Nephron (organoid): ENCODE measurements at regions not wholly inside any gene's neighbourhood (a gene's known extent, or its start where the extent isn't known, plus 50 kb on each side); places are given as distances from the start of the nearest gene placed in this dataset.

Experiments
- H3K27ac Mint-ChIP-seq, 3 experiments: 2 replicates each; pipeline ENCODE4 v1.8.0; 2020; ENCODE audit warnings: mixed read lengths in 3 of 3, mild to moderate bottlenecking in 2 of 3, moderate library complexity in 1 of 3
- H3K27me3 Mint-ChIP-seq: 2 replicates; pipeline ENCODE4 v1.8.0; 2021; ENCODE audit warnings: low read depth, mild to moderate bottlenecking, moderate library complexity, mixed read lengths
- H3K36me3 Mint-ChIP-seq: 2 replicates; pipeline ENCODE4 v1.8.0; 2020; ENCODE audit warnings: low read depth, mixed read lengths
- H3K4me1 Mint-ChIP-seq: 2 replicates; pipeline ENCODE4 v1.8.0; 2020; ENCODE audit warnings: mixed read lengths
- H3K4me3 Mint-ChIP-seq, 3 experiments: 2 replicates each; pipeline ENCODE4 v1.8.0; 2020; ENCODE audit warnings: mild to moderate bottlenecking in 3 of 3, mixed read lengths in 3 of 3, moderate library complexity in 2 of 3
- H3K9me3 Mint-ChIP-seq: 2 replicates; pipeline ENCODE4 v1.8.0; 2020; ENCODE audit warnings: mixed read lengths
- TF ChIP-seq, protein P1 (sequence below), 3 experiments: fragments of 200-600 bp; sonication (generic); IDR thresholded peaks; one replicate each; pipeline ENCODE4 v1.5.0; 2021; ENCODE audit warnings: antibody characterized with exemption in 3 of 3; ENCODE audit not compliant: unreplicated experiment in 3 of 3

DNA sequence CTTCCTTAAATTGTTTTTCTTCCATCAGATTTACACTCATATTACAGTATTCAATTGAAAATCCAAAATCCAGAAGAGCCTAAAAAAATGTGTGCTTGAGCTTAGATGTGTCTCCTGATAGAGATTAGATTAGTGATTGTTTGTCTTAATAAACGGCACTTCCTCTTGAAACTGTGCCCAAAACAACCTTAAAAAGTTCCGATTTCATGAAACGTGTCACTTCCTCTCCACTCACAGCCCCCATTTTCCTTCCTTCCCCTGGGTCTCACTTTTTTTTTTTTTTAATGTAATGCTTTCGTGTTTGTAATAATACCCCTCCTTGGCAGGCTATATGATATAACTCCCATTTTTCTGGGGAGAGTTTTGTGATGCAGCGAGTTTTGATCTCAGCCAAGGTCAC is 114.8 kb upstream of the ADO start:
- peaks cover 46% of the 10 kb centered on the region for H3K4me1 Mint-ChIP-seq
- H3K27me3 Mint-ChIP-seq = no peaks in the 10 kb centered on the region
- peaks cover 4% of the 10 kb centered on the region for H3K36me3 Mint-ChIP-seq
- peaks cover 3% of the 10 kb centered on the region for H3K9me3 Mint-ChIP-seq
- TF ChIP-seq, protein P1, sequence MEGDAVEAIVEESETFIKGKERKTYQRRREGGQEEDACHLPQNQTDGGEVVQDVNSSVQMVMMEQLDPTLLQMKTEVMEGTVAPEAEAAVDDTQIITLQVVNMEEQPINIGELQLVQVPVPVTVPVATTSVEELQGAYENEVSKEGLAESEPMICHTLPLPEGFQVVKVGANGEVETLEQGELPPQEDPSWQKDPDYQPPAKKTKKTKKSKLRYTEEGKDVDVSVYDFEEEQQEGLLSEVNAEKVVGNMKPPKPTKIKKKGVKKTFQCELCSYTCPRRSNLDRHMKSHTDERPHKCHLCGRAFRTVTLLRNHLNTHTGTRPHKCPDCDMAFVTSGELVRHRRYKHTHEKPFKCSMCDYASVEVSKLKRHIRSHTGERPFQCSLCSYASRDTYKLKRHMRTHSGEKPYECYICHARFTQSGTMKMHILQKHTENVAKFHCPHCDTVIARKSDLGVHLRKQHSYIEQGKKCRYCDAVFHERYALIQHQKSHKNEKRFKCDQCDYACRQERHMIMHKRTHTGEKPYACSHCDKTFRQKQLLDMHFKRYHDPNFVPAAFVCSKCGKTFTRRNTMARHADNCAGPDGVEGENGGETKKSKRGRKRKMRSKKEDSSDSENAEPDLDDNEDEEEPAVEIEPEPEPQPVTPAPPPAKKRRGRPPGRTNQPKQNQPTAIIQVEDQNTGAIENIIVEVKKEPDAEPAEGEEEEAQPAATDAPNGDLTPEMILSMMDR (IDR thresholded peaks at IDR 0.05; ENCODE audit: unreplicated experiment in 3 of 3) = no peak
- peak overlapping the region; percentile 88 to 96 (median 91) for H3K27ac Mint-ChIP-seq
- peak overlapping the region; percentile 1 to 14 (median 10) for H3K4me3 Mint-ChIP-seq

DNA sequence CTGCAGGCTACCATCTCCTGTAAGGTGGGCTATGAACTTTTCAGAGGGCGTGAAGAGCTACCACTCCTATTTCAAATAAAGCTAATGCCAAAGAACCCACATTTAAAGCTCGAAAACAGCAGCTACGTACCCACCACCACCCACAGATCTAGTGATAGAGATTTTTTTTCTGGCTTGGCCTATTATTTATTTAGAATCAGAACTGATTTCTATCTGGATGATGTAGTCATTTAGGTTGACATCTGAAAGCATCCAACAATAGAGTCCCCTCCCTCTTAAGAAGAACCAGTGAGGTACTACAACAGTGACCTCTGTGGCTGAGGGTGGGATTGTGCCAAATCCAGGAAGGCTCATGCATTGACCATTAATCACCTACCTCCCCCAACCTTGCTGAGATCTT is 113.8 kb upstream of the ADO start:
- Mint-ChIP-seq H3K36me3 (peaks cover 4% of the 10 kb centered on the region), H3K4me3 (peak overlapping the region in 1 of 3 experiments; percentile 16), H3K27ac (peak overlapping the region in 2 of 3 experiments; percentile 91 to 96), H3K9me3 (peaks cover 3% of the 10 kb centered on the region), H3K4me1 (peaks cover 40% of the 10 kb centered on the region), H3K27me3 (no peaks in the 10 kb centered on the region)
- TF ChIP-seq, protein P1 (IDR thresholded peaks at IDR 0.05; ENCODE audit: unreplicated experiment in 3 of 3) = no peak

DNA sequence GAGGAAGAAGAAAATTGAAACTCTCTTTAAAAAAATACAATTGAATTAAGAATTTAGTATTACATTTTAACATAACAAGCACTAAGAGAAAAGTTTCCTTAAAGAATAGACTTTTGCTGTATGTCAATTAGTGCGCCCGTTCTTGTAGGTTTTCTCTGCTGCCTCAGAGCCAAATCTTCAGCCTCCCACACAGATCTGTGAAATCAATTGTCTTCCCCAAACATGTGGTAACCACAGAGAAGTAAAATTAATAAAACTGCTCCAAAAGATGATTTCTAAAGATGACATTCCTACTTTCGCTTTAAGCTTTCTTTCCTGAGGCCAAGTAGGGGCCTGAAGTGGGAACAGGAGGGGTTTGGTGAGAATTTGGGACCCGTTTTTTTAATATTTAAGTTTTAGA is 113.2 kb upstream of the ADO start:
- H3K36me3 Mint-ChIP-seq = peaks cover under 1% of the 10 kb centered on the region
- H3K27me3 Mint-ChIP-seq = no peaks in the 10 kb centered on the region
- H3K4me1 Mint-ChIP-seq = peaks cover 40% of the 10 kb centered on the region
- H3K4me3 Mint-ChIP-seq = peak overlapping the region in 1 of 3 experiments; percentile 69
- peaks cover under 1% of the 10 kb centered on the region for H3K9me3 Mint-ChIP-seq
- TF ChIP-seq, protein P1 (IDR thresholded peaks at IDR 0.05; ENCODE audit: unreplicated experiment in 3 of 3) = no peak
- H3K27ac Mint-ChIP-seq = peak overlapping the region in 2 of 3 experiments; percentile 91 to 96

DNA sequence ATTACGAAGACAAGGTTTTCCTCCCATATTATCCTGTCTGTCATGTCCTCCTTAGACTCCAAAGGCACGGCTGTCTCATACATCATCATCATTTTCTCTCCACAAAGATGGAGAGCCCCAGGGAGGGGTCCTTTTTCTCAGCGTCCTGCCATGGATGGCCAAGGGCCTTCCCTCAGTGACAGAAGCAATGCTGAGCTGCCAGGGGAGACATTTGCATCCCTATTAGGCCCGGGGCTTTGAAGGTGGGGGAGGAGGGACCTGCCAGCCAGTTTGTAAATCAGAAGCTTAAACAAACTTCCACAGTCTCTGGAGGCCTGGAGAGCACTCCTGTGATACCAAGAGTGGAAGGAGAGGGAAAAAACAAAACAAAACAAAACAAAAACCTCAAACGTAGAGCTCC is 112.4 kb upstream of the ADO start:
- TF ChIP-seq, protein P1 (IDR thresholded peaks at IDR 0.05; ENCODE audit: unreplicated experiment in 3 of 3) = no peak
- Mint-ChIP-seq H3K4me1 (peaks cover 40% of the 10 kb centered on the region), H3K27me3 (no peaks in the 10 kb centered on the region), H3K4me3 (no peak overlapping the region), H3K9me3 (no peaks in the 10 kb centered on the region), H3K27ac (peak overlapping the region; percentile 66 to 96 (median 67)), H3K36me3 (no peaks in the 10 kb centered on the region)

DNA sequence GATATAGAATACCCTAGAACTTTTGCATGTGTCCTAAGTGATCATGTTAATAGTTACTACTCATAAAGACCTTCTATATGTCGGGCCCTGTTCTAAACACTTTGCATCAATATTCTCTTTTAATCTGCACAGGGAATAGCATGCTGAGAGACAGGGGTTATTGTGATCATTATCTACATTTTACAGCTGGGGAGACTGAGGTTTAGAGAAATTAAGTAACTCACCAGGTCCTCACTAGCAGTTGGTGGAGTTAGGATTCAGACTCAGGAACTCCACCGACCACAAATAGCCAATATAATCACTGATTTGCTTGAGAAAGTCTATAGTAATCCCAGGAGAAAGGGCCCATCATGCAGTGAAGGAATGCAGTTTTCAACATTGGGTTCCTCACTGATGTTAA is 111.2 kb upstream of the ADO start:
- TF ChIP-seq, protein P1 (IDR thresholded peaks at IDR 0.05; ENCODE audit: unreplicated experiment in 3 of 3) = no peak
- Mint-ChIP-seq H3K27me3 (no peaks in the 10 kb centered on the region), H3K4me1 (peaks cover 40% of the 10 kb centered on the region)

DNA sequence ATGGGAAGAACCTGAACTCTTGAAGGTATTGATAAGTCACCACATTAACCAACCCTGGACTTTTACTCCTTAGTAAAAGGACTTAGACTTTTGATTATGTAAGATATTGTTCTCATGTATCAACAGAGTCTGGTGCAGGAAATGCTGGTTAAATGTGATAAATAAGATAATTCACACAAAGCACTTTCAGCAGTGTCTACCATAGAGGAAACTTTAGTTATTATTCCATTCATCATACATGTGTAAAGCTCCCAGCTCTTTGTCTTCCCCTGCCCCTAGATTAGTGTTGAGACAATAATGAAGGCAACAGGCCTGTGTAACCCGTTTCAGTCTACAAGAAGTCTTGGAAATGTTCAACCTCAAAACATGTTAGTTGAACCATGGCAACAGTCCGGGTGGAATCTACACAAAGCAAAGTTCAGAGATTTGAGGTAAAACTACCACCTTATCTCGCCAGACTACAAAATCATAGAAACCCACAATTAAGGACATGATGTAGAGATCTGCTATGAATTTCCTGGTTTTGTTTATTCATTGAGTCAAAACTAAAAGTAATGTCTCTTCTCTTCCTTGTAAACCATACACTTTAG is 109.9 kb upstream of the ADO start:
- H3K27ac Mint-ChIP-seq = no peak overlapping the region
- peaks cover 4% of the 10 kb centered on the region for H3K36me3 Mint-ChIP-seq
- peaks cover 30% of the 10 kb centered on the region for H3K4me1 Mint-ChIP-seq
- H3K9me3 Mint-ChIP-seq = peaks cover 13% of the 10 kb centered on the region
- TF ChIP-seq, protein P1 (IDR thresholded peaks at IDR 0.05; ENCODE audit: unreplicated experiment in 3 of 3) = no peak
- no peak overlapping the region for H3K4me3 Mint-ChIP-seq
- no peaks in the 10 kb centered on the region for H3K27me3 Mint-ChIP-seq

More for the DNA sequence above, 111.2 kb upstream of the ADO start:
- peaks cover under 1% of the 10 kb centered on the region for H3K9me3 Mint-ChIP-seq
- no peak overlapping the region for H3K4me3 Mint-ChIP-seq
- no peaks in the 10 kb centered on the region for H3K36me3 Mint-ChIP-seq
- no peak overlapping the region for H3K27ac Mint-ChIP-seq
